HG03280 (cell line): ENCODE measurements at regions not wholly inside any gene's neighbourhood (a gene's known extent, or its start where the extent isn't known, plus 50 kb on each side); places are given as distances from the start of the nearest gene placed in this dataset.
"Not testable (repeated sequence)": the region's sequence is repeated elsewhere in the genome, so short reads cannot be mapped to it uniquely, and the experiment has no call there.

ENCODE experiments used
- ATAC-seq: cut with Tn5 transposase; IDR thresholded peaks from one replicate; pipeline ENCODE4 v1.9.1; 2021; ENCODE audit warnings: mild to moderate bottlenecking, moderate library complexity; ENCODE audit not compliant: unreplicated experiment

DNA sequence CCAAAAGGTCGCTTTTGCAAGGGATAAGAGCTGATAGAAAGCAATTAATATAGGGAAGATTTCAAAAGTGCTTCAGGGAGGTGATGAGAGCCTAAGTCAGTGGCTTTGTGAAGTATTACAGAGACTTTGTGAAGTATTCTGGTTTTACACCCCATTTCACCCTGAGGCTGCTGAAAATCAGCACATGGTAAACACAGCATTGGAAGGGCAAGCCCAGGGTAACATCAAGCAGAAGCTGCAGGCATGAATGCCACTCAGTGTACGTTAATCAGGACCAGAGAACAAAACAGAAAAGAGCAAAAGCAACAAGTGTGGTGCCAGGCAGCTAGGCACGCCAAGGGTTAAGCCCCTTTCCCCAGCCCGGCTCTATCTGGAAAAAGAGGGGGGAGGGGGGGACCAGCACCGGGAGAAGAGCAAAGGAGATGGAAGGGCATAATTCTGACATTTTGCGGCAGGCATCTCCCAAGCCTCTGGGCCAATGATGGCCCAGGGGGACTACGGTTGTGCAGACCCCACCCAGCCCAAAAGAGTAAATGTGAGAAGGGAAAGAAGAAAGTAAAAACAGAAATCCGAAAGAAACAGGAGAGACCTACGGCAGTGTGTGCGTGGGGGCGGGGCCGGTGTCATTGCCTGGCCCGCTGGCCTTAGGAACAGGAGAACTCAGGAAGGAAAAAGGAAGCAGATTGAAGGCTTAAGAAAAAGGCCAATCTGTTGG is 58.9 kb downstream of the DHRS2 start:
- ATAC-seq: no peak

DNA sequence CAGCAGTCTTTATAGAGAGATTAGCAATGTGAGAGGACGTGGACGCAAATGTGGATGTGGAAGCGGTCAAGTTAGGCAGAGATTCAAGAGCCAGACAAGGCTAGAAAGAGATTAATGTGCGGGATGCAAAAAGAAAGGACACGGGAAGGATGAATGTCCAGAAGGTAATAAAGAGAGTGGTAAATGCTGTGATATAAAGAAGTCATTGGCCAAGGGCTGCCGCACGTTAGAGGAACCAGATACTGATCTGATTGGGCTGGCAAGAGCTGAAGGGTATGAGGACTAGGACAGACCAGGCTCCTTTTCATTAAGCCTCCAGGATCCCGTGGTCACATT is 59.5 kb downstream of the DHRS2 start:
- no peak for ATAC-seq

DNA sequence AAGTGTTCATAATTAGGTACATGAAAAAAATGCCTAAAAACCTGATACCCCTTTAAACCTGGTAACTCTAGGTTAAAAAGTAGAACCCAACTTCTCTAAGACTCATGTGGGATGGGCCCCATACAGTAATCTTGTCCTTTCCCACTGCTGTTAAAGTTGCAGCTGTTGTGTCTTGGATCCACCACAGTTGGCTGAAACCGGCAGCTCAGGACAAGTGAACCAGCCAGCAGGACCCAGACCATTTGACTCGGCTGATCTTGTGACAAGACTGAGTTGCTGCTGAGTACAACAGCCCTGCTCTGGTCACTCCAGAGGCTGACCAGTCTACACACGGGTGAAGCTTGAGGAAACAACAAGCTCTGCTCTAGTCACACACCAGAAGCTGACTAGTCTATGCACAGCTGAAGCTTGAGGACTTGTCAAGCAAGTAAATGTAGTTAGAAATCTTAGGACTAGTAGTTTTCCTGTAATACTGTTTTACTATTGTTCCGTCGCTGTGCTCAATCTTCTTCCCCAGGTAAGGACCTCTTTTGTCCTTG is 60.6 kb downstream of the DHRS2 start:
- ATAC-seq: no peak

DNA sequence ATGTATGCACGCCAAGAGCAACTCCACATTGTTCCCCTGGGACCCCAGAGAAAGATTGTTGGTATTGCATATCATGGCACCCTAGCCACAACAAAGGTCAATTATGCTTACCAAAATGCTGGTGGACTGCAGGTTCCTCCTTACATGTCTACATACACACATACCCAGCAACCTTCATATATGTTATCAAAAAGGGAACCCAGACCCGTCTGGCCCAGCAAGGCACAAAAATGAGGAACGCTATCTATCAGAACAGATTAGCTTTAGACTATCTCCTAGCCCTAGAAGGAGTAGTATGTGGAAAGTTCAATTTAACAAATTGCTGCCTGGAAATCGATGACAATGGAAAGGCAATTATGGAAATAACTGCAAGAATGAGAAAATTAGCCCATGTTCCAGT is 61.5 kb downstream of the DHRS2 start:
- ATAC-seq: no peak

DNA sequence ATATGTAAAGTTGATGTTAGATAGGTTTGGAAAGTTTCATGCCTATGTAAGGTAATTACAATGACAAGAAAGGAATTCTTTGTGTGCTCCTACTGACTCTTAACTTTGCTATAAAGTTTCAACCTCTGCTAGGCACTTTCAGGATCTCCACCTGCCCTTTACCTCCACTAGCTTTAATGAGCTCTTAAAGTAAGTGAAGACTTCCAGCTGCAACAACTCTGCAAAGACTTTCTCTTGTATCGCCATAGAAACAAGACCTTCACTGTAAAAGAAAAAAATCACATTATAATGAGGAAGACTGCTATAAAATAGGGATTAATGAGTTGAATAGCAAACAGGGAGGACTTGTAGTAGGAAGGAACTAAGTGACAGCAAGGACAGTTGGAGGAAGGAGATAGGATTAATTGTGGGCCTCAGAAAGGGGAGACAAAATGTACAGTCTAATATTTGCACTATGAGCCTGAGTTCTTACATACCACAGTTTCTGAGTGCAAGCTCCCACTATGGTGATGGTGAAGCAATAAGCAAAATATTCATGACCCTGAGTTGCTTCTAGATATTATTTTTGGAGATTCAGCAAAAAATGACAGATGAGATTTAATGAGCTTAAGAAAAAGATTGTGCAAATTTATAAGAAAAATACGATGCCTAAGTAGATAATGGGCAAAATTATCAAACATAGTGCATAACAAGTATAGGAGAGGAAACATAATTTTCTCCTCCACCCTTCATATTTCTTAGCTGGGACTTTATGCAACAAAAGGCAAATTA is 66.7 kb downstream of the DHRS2 start:
- no peak for ATAC-seq

DNA sequence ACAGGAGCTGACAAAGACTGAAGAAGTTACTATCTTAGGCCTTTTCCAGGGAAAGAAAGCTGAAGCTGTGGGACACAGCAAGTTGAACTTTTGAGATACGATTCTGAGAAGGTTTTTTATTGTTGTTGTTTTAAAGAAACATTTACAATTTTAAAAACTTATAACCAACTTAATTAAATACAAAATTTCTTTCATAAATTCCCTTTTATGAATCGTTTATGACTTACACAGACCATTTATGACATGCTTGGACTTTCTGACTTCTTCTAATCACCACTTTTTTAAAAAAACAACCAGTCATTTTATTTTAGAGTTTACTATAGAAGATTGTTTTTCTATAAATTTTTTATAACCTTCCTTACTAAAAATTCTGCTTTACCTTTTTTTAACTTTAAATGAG is 68.7 kb downstream of the DHRS2 start:
- no peak for ATAC-seq

DNA sequence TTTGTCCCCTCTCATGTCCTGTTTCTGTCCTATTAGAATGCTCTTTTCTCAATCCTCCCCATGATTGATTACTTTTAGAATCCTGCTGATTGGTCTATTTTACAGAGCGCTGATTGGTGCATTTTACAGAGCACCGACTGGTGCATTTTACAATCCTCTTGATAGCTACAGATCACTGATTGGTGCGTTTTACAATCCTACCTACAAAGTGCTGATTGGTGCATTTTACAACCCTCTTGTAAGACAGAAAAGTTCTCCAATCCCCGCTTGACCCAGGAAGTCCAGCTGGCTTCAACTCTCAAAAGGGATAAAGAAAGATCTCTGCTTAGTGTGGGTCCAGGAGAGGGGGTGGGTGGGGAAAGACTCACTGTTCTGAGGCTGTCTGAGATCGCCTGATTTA is 71.3 kb downstream of the DHRS2 start:
- no peak for ATAC-seq

DNA sequence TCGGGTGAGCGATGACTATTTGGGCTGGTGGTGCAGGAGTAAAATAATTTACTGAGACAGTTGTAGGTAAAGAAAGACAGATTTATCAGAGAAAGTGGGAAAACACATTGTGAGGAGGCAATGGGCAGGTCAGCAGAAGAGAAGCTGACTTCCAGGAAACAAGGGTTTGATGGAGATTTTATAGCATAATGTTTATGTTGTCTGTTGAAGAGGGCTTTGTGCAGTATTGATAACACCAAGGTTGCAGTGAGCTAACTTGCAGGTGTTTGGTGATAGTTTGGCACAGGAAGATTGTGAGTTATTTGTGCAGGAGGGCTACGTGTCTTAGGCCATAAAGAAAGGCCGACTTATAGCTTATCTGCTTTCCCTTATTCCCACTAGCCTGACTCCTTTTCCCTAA is 72.2 kb downstream of the DHRS2 start:
- no peak for ATAC-seq

DNA sequence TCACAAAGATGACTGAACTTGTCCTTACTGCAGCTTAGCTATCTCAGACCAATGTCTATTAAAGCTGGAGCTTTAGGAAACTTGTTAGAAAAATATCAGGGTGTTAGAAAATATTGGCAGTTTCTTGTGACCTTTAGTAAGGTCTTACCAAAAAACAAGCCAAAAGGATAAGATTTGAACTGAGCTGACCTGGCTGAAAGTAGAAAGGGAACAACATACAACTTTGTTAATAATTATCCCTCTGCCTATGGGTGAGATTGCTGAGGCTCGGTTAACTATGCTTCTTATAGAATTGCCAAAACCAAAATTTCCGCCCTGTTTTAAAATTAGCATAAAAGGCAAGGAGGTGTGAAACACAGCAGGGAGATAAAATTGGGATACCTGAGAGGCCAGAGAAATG is 73.8 kb downstream of the DHRS2 start:
- no peak for ATAC-seq

DNA sequence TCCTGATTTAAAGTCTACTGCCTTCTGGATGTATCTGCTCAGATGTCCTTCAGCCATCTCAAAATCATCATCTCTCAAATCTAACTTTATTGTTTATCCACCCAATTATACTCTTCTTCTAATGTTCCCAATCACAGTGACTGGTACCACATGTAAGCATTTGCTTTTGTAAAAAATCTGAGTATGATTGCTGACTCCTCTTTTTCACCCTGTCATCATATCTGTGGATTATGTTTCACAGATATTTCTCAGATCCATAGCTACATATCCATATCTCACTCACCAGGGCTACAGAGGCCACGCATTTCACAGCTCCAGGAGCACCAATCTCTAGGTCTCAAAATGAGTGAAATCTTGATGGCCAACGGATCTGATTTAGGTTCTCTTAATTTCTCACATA is 76.1 kb downstream of the DHRS2 start:
- no peak for ATAC-seq

DNA sequence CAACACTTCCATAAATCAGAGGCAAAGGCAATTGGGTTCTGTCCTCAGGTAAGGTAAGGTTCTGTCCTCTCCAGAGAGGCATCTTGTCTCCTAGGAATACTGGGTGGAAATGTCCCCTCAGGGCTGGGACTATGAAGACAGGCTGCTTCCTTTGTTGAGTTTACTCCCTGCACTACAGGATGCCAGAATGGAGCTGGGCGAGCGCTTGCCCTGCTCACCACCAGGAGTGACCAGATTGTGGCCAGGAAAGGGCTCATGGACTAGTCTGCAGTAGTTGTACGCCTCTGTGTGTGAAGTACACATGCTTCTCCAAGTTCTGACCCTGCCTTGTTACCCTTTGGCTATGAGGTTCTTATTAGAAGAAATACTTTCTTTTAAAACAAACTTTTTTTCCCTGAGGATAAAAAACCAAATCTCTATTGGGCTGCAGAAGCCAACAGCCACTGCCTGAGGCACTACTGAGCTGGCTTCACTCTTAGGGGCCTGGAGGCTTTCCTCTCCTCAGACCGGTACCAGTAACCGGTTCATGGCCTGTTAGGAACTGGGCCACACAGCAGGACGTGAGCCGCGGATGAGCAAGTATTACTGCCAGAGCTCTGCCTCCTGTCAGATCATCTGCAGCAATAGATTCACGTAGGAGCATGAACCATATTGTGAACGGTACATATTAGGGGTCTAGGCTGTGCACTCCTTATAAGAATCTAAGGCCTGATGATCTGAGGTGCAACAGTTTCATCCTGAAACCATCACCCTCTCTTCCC is 83.2 kb downstream of the DHRS2 start:
- ATAC-seq: no peak

DNA sequence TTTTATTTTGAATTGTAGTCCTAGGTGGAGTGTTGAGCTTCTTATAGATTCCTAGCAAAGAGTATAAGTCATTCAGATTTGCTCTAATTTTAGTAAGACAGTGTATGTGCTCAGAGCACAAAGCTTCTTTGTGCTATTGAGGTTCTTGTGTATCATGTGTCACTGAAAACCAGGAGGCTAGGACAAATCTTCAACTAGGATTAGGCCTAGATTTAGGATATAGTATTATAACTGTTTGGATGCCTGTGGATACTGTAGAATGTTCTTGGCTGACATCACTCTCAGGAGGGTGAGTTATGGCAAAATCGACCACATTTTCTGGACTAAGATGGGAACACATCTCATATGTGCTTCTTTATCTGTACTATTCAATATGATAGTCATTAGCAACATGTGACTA is 86.5 kb downstream of the DHRS2 start:
- ATAC-seq: no peak

DNA sequence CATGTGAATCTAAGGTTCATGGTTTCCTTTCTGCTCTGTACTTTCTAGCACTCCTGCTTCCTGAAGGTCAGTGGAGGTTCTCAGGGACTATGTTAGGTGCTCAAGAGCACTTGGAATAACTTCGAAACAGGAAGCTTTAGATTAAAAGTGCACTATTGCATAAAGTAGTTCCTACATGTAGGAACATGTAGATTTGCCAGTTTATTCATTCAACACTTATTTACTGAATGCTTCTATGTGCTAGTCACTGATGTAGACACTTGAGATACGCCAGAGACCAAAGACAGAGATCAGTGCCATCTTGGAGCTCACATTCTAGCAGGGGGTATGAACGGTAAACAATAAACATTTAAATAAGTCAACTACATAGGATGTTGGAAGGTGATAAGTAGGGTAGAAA is 87.7 kb downstream of the DHRS2 start:
- no peak for ATAC-seq

DNA sequence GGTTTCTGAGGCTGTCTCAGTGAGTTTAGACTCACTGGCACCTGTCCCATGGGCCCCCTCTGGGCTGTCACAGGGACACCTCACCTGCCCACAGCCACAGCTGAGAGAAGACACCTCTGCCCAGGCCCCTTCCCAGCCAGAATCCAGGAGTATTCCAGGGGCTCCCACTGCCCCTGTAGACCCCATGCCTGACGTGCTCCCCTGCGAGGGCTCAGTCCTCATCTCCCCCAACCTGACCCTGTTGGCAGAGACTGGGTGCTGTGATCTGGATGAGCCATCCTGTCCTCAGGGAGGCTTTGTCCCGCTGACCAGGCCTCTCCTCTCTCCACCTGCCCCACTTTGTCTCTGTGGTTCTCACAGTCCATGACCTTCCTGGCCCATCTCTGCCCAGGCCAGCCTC is 89.4 kb downstream of the DHRS2 start:
- ATAC-seq: no peak

DNA sequence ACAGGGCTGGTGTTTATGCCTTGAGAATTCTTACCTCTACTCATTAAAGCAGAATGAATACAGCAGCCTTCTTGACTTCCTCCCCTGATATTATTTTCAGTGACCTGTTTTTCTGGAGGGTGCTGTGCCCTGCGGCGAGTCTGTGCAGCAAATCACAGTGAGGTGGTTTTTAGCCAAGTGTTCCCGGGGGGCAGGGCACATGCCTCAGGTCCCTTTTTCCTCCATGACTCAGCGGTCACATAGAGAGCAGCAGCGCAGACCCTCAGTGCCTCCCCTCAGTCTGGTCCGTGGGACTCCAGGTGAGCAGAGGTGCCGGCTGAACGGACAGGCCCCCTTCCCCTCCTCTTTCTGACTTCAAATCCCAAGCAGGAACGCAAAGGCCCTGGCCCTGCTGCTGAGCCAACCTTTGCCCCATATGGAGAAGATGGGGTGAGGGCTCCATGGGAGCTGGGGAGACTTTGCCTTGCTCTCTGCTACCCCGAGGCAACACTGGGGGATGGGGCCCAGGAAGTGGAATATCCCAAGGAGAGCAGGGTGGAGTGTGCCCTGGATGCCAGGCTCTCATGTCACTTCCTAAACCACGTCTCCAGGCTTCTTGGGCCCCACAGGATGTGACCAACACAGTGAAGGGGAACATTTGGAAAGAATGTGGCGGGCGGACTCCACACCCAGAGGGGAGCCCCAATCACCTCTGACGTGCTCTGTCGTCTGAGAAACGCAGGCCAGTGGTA is 90.0 kb downstream of the DHRS2 start:
- no peak for ATAC-seq

DNA sequence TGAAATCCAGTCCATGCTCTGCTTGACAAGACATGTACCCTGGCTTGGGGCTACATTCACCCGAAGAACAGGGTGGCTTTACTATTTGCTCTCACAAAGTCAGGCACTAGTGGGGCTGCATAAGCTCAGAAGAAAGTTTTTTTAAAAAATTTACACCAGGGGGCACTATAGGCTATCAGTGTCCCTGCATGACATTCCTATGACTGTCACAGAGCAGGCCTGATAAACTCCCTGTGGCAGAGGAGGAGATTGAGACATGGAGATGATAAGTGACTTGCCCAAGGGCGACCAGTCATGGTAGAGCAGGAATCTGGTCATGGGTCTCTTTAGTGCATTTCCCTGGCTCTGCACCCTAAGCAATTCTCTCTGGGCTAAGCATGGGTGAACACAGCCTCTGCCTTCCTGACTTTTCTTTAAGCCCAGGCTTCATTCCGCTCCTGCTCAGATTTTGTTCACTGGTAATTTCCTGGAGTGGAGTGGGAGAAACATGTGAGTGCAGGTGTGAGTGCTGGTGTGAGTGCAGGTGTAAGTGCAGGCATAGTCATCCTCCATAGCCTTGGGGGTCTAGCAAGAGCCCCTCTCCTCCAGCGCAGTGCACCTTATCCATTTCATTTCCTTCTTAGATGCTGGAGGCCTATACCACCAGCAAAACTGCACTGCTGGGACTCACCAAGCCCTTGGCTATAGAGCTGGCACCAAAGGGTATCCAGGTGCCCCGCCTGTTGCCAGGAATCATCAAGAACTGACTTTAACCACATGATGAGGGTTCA is 91.6 kb downstream of the DHRS2 start:
- no peak for ATAC-seq

DNA sequence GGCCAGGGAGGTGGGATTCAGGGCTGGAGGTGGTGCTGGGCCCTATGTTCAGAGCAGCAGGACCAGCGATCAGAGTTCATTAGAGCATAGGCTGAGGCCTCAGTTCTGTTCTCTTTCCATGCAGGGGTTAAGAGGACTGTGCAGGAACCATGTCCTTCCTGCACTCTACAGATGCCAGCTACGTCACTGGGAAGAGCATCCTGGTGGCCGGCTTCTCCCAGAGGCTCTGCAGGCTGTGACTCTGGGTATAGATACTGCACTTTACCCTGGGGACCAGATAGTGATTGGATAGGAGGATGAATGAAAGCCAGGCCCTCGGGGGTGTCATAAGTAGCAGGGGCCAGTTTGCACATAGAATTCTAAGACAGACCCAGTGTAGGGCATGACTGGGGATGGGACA is 92.6 kb downstream of the DHRS2 start:
- ATAC-seq: no peak

DNA sequence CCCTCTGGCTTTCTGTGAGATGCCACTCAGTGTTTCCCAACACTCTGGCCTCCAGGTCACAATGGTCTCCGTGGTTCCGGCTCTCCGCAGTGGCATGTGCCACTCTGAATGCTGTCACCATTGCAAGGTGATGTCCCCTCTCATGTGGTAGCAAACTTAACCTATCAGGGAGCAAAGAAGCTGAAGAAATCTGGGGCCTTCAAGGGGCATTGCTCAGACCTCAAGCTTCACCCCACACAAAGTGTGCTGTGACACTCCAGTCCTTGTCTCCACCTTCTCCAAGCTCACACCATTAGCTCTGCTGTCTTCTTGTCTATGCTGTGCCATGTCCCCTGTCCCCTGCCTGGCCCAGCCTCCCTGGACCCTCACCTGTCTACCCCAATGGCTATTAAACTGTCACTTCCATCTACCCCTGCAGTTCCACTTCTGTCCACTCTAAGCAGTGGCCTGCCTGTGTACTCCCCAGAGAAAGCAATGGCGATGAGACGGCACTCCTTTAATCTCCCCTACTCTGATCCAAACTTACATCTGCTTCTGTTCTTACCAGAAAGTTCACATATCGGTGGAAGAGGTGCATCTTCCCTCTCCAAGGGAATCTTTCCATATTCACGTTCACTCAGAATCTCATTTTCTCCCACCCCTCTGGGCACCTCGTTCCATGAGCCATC is 93.7 kb downstream of the DHRS2 start:
- ATAC-seq: no peak

DNA sequence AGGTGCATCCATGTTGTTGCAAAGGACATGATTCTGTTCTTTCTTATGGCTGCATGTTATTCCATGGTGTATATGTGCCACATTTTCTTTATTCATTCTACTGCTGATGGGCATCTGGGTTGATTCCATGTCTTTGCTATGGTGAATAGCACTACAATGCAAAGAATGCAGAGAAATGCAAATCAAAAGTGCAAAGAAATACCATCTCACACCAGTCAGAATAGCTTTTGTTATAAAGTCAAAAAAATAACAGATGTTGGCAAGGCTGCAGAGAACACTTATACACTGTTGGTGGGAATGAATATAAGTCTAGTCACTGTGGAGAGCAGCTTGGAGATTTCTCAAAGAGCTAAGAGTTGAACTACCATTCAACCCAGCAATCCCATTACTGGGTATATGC is 99.2 kb downstream of the DHRS2 start:
- ATAC-seq: no peak

DNA sequence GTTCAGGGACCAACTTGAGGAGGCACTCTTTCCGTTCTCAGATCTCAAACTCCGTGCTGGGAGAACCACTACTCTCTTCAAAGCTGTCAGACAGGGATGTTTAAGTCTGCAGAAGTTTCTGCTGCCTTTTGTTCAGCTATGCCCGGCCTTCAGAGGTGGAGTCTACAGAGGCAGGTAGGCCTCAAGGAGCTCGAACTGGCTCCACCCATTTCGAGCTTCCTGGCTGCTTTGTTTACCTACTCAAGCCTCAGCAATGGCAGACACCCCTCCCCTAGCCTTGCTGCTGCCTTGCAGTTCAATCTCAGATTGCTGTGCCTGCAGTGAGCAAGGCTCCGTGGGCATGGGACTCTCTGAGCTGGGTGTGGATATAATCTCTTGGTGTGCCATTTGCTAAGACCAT is 108.2 kb downstream of the DHRS2 start:
- ATAC-seq: not testable (repeated sequence)
